ENCODE measurements at regions not wholly inside any gene's neighbourhood (a gene's known extent, or its start where the extent isn't known, plus 50 kb on each side); places are given as distances from the start of the nearest gene placed in this dataset.

DNA sequence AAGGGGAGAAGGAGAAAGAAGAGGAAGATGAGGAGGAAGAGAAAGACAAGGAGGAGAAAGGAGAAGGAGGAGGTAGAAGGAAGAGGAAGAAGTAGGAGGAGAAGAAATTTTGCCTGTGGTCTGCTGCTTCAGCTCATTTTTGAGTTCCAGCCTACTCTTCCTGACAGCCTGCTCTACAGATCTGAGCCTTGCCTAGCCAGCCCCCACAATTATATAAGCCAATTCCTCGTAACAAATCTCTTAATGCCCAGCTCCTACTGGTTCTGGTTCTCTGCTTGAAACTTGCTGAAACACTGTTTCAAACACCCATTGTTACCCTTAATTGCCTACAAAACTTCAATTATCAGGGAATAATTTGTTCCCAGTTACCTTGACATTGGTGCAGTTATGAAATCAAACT is 1014.2 kb upstream of the CELF4 start:
- no peak for DNase-seq

GRCh38 chr18:38576916-38577315 is 1011.3 kb upstream of the CELF4 start:
- no peak for DNase-seq

GRCh38 chr18:38576349-38576748 is 1010.8 kb upstream of the CELF4 start:
- no peak for DNase-seq

DNA sequence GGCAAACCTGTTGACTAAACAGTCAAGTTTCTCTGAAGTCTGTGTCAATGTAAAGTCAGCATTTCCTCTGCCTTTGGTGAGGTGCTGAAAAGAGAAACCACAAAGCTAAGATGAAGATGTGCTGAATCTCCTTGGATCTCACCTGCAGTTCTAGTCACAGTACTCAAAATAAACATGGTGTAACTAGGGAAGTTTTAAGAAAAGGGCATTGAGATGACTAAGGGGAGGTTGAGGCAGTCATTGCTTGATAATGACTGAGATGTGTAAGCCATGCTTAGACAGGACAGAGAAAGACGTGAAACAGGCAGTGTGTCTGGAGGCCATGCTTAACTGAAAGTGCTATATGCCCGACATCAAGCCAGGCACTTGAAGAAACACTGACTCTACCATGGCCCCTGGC is 1010.0 kb upstream of the CELF4 start:
- no peak for DNase-seq

GRCh38 chr18:38575023-38575422 is 1009.4 kb upstream of the CELF4 start:
- DNase-seq = no peak

GRCh38 chr18:38572554-38573111 is 1007.0 kb upstream of the CELF4 start:
- DNase-seq = no peak

DNA sequence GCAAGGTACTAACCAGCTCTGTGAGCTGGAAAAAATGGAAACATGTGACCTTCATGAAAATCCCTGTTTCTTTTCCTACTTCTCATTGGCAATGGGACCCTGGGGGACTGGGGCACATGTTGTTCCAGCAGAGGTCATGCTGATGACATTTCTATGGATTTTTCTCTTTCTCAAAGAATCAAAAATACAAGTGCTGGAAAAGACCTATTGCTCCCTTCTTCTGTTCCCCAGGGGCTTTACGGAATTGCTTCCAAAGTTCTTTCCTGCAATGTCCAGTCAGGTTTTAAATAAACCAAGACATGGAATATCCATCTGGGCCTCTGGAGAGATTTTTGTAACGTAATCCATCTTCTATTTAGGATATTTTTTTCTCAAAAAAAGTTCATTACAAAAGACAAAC is 1006.1 kb upstream of the CELF4 start:
- no peak for DNase-seq

DNA sequence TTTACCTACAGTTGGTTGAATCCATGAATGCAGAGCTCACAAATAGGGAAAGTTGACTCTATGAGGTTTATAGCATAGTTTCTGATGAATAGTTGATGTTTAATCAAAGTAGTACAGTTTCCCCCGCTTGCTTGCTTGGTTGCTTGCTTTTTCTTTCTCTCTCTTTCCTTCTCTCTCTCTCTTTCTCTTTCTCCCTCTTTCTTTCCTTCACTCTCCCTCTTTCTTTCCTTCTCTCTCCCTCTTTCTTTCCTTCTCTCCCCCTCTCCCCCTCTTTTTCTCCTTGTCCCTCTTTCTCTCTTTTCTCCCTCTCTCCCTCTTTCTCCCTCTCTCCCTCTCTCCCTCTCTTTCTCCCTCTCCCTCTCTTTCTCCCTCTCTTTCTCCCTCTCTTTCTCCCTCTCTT is 999.9 kb upstream of the CELF4 start:
- no peak for DNase-seq

DNA sequence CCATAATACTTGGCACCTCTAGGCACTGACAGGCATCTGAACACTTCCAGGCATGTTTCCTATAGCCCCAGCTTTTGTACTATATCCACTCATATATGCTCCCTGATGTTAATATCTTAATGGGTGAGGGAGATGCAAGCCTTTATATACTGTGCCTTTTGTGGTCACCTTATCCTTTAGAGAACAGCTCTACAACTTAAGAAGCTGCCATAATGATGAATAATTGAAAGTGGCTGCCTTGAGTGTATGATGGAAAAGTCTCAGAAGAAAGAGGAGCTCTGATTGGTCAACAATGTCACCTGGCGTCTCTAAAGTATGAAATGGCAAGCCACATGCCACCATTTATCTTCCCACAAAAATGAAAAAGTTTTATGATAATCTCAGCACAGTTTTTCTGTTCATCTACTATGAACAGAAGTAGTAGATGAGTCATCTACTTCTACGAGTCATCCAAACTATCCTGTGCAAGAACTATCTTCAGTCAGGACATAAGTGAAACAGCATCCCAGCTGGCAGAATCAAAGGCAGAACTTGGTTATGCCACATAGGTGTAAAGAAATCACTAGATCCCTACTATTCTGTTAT is 997.9 kb upstream of the CELF4 start:
- no peak for DNase-seq

DNA sequence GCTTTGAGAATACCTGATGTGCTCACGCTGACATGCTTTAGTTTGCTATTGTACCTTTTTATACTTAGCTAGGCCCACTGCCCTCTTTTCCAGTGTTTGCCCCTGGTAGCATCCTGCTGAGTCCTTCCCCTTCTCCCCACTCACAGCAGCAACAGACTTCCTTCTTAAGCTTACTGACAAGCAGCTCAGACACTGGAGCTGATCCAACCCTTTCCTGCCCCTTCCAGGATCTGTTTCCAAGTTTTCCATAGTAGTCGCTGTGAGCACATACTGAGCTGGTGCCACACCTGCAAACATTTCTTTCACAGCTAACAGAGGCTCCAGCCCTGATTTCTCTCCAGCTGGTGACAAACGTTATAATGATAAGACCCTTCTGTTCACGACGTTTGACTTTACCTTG is 991.4 kb upstream of the CELF4 start:
- peak; percentile 23 for DNase-seq

GRCh38 chr18:38552732-38553321 is 987.2 kb upstream of the CELF4 start:
- DNase-seq = no peak

DNA sequence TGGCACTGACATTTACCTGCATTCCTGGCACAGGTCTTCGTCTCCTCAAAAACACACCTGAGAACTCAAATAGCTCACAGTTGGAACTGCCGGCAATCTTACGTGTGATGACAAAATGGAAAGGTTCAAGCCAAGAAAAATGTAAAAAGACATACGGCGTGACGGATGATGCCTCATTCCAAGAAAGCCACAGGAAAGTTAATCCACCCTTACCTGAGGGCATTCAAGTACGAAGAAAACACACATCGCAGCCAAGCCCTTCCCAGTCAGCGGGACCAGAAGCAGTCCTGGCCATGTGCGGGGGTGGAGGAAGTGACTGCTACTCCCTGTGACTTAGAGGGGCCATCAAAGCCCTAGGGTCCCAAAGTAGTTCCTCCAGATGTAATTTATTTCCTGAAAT is 986.3 kb upstream of the CELF4 start:
- no peak for DNase-seq

GRCh38 chr18:38545071-38545470 is 979.5 kb upstream of the CELF4 start:
- DNase-seq = no peak

- DNase-seq = no peak
Observed at GRCh38 chr18:38539856-38540255, 974.3 kb upstream of the CELF4 start.

DNA sequence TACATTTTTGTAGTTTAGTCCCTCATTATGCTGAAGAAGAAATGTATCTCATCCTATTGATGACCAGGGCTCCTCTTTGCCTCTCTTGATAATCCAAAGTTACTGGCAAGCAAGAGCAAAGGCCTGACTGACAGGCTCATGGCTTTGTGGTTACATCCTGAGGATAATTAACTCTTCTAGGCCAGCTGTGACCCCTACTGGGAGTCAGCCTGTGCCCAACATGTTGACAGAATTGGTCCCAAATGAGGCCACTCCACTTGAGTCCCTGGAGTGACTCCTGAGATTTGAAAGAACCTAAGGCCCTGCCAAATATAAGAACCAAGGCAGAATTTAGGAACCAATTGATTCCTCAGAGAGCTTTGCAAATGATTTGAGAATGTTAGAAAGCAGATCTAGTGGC is 973.8 kb upstream of the CELF4 start:
- no peak for DNase-seq

GRCh38 chr18:38534073-38534472 is 968.5 kb upstream of the CELF4 start:
- DNase-seq = no peak

DNA sequence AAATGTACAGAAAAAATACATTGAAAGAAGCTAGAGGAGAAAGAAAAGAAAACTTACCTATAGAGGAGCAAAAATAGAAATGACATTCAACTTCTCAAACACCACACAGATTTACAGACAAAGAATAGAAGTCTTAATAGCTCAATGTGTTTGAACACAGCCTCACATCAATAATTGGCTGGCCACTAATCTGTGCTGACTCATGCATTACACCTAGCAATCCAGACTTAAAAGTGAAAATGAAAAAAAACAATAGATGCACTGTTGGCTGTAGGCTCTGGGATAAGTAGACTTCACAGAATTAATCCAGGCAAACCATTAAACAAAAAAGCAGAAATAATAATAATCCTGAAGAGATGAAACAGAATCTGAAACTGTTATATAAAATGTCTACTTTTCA is 961.3 kb upstream of the CELF4 start:
- no peak for DNase-seq

DNA sequence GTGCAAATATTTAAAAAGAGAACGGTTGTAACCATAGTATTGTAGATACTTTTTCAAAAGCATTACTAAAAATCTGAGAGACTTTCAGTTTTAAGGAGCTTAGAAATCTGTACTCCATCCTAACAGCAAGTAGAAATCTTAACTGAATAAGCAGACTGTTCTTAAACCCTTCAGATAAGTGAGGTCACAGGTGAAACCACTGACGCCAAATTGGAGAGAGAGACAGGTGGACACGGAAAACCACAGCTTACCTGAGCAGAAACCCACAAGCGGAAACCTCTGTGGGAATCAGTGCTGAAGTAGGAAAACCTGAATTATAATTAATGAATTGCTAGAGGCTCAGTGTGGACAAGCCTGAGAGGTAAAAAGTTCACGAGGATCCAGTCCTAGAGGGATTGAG is 959.4 kb upstream of the CELF4 start:
- DNase-seq = no peak

DNA sequence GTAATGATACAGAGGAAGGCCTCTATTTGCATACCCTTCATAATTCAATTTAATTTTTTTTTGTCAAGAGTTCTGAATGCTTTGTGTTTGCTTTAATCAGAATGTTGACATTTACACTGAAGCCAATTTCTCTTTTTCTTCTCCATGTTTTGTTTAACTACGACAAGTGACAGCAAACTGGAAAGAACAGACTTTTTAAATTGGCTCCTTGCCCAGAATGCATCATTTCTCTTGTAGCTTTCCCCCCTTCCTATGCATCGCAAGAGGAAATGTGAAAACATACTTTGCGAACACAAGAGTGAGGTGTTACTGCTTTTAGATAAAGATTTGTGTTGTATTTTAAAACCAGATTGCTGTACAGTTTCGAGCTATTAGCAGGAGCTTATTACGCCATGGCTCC is 955.2 kb upstream of the CELF4 start:
- DNase-seq = no peak

GRCh38 chr18:38502539-38502938 is 936.9 kb upstream of the CELF4 start:
- DNase-seq = no peak

DNA sequence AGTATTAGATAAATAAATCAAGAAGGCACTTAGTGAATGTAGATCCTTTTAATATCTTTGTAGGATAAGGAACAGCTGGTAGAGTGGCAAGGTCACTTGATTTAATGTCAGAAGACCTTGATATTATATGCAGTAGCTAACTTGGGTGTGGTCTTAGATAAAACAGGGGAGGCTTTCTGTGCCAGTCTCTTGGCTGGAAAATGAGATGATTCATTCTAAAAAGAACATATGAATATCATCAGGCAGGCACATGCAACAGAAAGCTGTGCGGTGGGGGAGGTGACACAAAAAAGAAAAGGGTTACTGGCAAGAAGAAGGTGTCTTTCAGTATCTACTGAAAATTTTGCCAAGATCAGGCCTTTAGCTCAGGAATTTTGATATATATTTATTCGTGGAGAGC is 931.7 kb upstream of the CELF4 start:
- no peak for DNase-seq

DNA sequence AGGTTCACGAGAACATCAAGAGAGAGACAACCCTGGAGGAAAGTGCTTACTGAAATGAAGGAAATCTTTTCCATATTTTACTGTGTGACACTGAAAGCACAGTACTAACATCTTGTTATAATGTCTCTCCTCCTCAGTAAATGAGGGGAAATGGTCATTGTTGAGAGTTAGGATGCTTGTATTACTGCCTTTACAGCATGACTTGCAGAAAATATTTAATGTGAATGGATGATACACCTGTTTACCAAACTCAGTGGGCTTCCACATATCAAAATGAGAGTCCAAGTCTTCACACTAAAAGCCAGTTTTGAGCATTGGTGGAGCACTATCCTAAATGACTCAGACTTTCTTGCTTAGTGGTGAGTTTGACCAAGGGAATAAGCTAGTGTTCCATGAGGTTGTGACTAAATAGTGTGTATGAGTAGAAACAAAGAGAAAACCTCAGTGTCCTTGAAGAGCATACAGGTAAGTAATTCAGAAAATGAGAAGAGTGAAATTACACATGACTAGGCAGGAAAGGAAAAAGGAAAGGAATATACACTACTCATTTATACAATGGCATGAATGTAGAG is 930.7 kb upstream of the CELF4 start:
- no peak for DNase-seq

GRCh38 chr18:38494065-38494464 is 928.5 kb upstream of the CELF4 start:
- DNase-seq = no peak

DNA sequence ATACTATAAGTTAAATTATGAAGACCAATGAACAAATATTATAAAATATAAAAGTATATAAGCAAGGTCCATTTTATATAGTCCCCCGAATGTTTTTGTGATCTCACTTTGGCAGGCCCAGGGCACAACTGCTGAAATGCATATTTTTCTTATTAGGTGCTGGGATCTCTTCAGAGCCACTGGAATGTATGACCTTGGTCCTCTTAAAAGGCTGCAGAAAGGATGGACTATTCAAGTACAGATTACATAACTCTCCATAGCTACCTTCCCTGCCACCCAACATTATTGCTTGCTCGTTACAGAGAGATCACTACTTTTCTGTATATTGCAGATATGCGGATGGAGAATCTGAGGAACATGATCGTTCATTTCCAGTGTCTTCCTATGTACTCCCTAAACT is 925.6 kb upstream of the CELF4 start:
- no peak for DNase-seq

All from hindlimb muscle (tissue), 1 donor.